Limb (tissue), 2 donors: ENCODE measurements at regions not wholly inside any gene's neighbourhood (a gene's known extent, or its start where the extent isn't known, plus 50 kb on each side); places are given as distances from the start of the nearest gene placed in this dataset.

Experiments used
- DNase-seq, 2 donors: peaks; one replicate each; pipeline ENCODE4 v3.0.0-alpha.2; 2016; ENCODE audit errors: extremely low spot score in 2 of 2

GRCh38 chrX:6783912-6784311 is 249.0 kb upstream of the VCX3A start:
- DNase-seq: no peak

DNA sequence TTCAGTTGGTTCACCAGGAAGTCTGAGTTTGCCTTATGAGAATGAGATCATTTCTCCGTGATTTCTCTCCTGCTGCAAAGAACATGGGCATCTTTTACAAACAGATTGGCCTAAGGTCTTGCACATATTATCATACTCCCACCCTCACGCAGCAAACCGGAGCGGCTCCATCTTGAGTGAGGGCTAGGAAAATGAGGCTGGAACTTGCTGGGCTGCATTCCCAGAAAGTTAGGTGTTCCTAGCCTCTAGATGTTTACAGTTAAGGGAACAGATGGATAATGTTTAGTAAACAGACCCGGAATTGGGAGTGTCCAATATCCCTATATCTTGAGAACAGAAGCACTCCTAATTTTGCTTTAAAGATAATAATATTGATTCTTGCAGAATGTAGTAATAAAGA is 247.9 kb upstream of the VCX3A start:
- no peak for DNase-seq

GRCh38 chrX:6778544-6779503 is 243.9 kb upstream of the VCX3A start:
- peak in 1 of 2 donors; percentile 27 for DNase-seq

DNA sequence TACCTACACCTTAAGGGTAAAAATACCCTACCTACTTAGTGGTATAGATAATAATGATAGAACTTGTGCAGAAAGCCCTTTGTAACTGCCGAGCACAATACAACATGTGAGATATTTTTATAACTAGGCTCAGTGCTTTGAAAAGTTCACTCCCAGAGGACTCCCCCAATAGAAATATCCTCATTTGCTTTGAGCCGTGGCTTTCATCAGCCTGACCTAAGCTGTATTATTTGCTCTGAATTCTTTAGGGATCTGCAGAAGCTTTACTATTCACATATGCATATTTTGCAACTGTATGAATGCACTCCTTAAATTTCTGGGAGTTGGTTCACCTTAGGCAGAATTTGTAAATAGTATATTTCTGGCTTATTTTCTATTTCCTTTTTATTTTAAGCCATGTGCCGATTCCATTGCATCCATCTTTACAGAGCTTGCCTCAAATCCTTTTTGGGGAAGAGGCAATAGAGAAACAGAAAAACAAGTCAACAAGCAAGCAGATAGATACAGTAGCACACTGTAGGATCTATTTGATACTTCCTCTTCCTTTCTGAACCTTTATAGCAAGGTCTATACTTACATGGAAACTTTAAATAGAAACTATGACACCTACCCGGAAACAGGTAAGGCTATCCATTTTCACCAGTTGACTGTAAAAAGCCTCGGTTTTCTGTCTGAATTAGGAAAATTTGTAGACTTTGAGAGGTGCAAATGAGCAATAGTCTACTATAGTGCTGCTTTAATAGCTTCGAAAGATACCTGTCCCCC is 242.5 kb upstream of the VCX3A start:
- no peak for DNase-seq

- DNase-seq: no peak
Observed at GRCh38 chrX:6770936-6771335, 236.0 kb upstream of the VCX3A start.

GRCh38 chrX:6768881-6769280 is 234.0 kb upstream of the VCX3A start:
- no peak for DNase-seq

GRCh38 chrX:6761251-6761650 is 226.3 kb upstream of the VCX3A start:
- DNase-seq: no peak

- no peak for DNase-seq
Observed at GRCh38 chrX:6759655-6760375, 224.9 kb upstream of the VCX3A start.

- no peak for DNase-seq
Observed at GRCh38 chrX:6758234-6758633, 223.3 kb upstream of the VCX3A start.

DNA sequence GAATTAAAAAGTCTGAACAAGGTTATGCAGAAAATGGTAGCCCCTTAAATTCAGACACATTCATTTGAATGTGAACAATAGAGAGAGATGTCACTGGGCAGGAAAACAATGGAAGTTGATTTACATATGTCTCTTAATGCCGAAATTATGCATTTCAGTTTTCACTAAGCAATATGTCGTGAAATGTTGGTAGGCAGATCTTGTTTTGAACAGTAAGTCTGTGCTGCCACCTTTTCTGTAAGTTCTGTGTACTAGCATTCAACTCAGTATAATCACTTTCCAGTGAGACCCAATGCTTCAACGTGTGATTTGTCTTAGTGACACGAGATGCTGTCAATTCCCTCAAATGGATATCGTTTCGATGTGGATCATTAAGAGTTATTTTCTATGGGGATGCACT is 222.7 kb upstream of the VCX3A start:
- no peak for DNase-seq

DNA sequence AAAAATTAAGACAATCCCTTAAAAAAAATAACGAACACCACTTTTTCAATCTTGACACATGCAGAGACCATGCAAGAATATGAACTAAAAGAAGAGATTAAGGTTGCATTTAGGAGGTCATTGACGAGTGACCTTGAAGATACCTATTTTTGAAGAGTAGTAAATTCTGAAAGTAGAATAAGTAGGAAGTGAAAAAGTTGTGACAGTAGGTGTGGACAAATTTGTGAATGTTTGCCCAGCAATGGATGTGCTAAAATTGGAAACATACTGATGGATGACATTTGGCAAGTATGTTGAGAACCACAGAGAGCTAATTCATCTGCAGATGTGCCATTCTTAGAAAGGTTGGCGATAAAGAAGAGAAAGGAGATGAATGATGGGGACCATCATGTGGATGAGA is 213.7 kb upstream of the VCX3A start:
- no peak for DNase-seq

DNA sequence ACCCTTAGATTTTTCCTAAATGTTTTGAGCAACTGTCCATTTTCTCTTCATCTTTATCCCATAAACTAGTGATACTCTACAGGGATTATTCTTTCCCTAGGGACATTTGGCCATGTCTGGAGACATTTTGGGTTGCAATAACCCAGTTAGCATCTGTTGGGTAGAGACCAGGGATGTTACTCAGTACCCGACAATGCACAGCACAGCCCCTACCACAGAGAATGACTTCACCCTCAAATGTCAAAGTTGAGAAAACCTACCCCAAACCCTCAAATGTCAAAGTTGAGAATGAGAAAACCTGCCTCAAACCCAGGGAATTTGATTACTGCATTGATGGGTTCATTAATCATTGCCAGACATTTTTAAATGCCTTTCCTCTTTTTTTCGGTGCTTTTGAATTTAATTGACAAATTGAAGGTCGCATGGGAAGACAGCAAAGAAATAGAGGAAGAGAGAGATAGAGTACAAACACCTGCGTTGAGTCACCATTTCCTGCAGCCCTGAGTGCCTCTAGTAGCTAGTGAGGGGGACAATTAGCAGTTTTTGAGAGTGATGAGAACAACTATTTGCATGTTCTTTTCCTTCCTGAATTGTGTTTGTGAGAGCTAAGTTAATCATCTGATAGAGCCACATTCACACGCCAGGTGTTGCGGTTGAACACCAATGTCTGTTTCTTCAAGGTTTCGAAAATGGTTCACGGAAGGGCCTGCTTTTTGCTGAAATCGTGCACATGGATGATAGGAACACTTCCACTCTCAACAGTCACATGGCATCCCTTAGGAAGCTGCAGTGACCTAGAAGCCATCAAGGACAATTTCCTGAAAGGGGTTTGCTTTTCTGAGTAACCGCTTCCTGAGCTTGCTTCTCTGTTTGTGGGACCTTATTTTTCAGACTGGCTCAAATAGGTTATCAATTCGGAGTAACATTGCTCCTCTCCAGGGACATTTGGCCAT is 203.9 kb upstream of the VCX3A start:
- DNase-seq: no peak

GRCh38 chrX:6734844-6735634 is 200.1 kb upstream of the VCX3A start:
- no peak for DNase-seq

DNA sequence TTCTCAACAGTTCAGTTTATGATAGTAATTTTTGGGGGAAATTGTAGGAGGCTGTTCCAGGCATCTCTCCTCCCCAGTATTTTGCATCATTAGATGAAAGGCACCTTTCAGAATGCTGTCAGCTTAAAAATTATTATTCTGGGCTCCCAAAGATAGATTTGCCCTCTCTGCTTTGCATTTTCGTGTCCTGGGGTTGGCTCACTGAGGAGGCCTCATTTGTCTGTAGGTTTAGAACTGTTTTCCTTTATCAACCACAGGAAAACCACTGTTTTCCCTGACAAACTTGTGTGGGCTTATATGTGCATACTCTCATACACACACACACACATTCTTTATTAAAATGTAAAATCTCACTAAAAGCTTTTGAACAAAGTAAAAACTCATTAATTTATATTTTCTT is 197.2 kb upstream of the VCX3A start:
- DNase-seq: no peak

DNA sequence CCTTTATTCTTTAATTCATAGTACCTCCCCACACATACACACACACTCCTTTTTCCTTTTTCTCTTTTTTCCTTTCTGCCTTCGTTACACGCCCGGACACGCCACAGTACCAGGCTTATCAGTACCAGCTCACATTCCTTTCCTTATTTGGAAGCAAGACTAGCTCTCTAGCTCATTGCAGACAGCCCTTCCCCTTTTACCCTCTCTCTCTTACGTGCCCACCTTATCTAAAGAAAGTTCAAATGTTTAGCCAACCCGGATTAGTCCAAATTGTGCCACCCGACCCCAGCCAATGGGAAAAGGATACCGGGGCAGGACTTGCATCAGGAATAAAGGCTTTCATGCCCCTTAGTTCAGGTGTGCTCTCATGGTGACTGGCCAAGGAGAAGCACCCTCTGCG is 194.7 kb upstream of the VCX3A start:
- no peak for DNase-seq

- DNase-seq: no peak
Observed at GRCh38 chrX:6718766-6719165, 183.8 kb upstream of the VCX3A start.

GRCh38 chrX:6708676-6709380 is 173.9 kb upstream of the VCX3A start:
- DNase-seq: no peak

GRCh38 chrX:6708041-6708440 is 173.1 kb upstream of the VCX3A start:
- no peak for DNase-seq

DNA sequence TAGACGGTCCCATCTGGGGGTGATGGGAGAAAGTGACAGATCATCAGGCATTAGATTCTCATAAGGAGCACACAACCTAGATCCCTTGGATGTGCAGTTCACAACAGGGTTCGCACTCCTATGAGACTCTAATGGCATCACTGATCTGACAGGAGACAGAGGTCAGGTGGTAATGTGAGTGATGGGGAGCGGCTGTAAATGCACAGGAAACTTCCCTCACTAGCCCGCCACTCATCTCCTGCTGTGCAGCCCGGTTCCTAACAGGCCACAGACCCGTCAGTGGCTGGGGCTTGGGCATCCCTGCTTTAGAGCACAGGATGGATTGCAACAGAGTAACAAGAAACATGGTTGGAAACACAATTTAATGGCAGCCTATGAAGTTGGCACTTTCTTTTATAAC is 172.6 kb upstream of the VCX3A start:
- DNase-seq: no peak
